ENCODE measurements at regions not wholly inside any gene's neighbourhood (a gene's known extent, or its start where the extent isn't known, plus 50 kb on each side); places are given as distances from the start of the nearest gene placed in this dataset.

- TF ChIP-seq CTCF (IDR thresholded peaks at IDR 0.05) (no peak), EZH2 (IDR thresholded peaks at IDR 0.05; ENCODE audit: borderline replicate concordance, insufficient read depth, low read depth, low read length, poor library complexity, severe bottlenecking) (no peak)
These were observed 567.2 kb upstream of the ARRDC3 start for GRCh38 chr5:91950328-91950727.

Data from B cell (primary cell).